ENCODE measurements at regions not wholly inside any gene's neighbourhood (a gene's known extent, or its start where the extent isn't known, plus 50 kb on each side); places are given as distances from the start of the nearest gene placed in this dataset.
"Not testable (repeated sequence)": the region's sequence is repeated elsewhere in the genome, so short reads cannot be mapped to it uniquely, and the experiment has no call there.

DNA sequence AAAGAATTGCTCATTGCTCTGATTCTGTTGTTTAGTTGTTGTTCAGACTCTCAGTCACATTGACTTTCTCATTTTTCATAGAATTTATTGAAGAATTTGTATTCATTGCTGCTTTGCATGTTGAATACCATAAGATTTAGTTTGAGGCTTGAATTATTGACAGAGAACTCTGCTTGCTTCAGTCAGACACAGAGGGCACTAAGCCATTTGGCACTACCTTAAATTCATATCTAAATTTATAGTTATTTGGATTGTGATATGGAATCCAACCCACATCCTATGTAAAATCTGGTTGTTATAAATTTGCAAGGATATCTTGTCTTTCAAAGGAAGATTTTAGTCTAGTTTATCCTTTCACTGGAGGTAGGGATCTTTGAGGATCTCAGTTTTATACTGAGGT, 1748.6 kb downstream of the BRINP3 start:
- DNase-seq (ENCODE audit: low spot score), result no peak
- TF ChIP-seq CTCF (IDR thresholded peaks at IDR 0.05; ENCODE audit: extremely low read depth, missing control alignments), result no peak

- DNase-seq (ENCODE audit: low spot score), result no peak
- no peak for TF ChIP-seq CTCF (IDR thresholded peaks at IDR 0.05; ENCODE audit: extremely low read depth, missing control alignments)
These were observed 1742.1 kb downstream of the BRINP3 start for GRCh38 chr1:188735567-188735966.

DNA sequence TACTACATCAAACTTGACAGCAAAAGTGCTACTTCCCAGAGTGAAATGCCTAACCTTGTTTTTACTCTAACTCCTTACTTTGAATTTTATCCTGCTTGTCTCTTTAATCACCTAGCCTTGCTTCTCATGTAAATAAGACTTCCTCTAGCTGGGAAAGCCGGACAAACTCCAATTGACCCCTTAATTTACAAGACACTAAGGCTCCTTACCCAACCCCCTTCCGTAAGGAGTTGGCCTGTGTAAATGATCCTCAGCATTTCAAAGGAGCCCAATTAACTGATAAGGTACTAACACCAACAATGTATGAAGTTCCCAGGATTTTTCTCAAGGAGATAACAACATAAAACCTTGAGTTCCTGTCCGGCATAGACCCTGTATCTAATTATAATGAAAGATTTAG, 1728.4 kb downstream of the BRINP3 start:
- DNase-seq (ENCODE audit: low spot score), result not testable (repeated sequence)

- not testable (repeated sequence) for DNase-seq (ENCODE audit: low spot score)
These were observed 1725.6 kb downstream of the BRINP3 start for GRCh38 chr1:188752027-188752426.

- not testable (repeated sequence) for DNase-seq (ENCODE audit: low spot score)
These were observed 1719.9 kb downstream of the BRINP3 start for GRCh38 chr1:188757747-188758146.

DNA sequence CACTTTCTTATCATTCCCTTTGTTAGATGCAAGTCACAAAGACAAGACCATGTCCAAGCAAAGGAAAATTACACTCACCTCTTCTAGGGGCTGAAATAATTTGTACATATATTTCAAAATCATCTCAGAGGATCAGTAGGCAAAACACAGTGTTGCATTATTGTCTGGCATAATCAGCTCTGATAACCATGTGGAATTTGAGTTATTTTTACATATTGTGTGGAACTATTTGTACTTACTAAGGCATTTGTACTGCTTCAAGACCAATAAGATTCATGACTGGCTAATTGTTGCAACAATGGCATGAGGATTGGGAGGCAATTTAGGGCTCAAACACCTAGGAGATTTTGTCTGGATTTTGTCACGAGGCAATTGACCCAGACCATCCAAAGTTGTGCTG, 1716.4 kb downstream of the BRINP3 start:
- TF ChIP-seq CTCF (IDR thresholded peaks at IDR 0.05; ENCODE audit: extremely low read depth, missing control alignments), result no peak
- DNase-seq (ENCODE audit: low spot score), result no peak

DNA sequence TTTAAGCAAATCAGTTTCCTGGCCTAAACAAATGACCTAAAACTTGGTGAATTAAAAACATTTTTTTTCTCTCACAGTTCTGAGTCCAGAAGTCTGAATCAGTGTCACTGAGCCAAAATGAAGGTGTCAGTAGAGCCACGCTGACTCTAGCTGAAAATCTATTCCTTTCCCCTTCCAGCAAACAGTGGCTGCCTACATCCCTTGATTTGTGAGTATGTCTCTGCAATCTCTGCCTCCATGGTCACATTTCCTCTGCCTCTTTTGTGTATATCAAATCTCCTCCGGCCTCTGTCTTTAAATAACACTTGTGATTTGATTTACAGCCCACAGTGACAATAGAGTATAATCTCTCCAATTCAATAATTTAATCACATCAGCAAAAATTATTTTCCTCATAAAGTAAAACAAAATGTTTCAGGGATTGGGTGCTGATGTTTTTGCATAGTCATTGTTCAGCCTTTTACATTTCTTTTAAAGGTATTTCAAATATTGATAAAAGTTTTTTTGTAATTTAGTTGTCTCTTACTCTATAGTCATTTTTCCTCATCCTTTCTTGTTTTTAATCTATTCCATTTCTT, 1715.4 kb downstream of the BRINP3 start:
- no peak for DNase-seq (ENCODE audit: low spot score)
- no peak for TF ChIP-seq CTCF (IDR thresholded peaks at IDR 0.05; ENCODE audit: extremely low read depth, missing control alignments)

DNA sequence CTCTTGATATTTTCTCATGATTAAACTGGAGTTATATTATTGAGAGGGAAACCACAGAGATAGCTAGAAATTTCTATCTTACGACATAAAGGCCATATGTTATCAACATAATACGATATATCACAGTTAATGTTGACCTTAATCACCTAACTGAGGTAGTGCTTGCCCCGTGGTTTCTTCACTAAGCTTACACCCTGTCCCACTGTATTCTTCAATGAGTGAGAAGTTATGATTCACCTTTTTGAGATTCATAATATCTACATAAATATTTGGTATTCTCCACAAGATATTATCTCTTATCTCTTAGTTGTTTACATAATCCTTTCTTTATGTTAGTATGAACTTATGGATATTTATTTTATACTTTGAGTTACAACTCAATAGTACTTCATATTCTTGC, 1714.1 kb downstream of the BRINP3 start:
- no peak for DNase-seq (ENCODE audit: low spot score)
- TF ChIP-seq CTCF (IDR thresholded peaks at IDR 0.05; ENCODE audit: extremely low read depth, missing control alignments), result no peak

DNA sequence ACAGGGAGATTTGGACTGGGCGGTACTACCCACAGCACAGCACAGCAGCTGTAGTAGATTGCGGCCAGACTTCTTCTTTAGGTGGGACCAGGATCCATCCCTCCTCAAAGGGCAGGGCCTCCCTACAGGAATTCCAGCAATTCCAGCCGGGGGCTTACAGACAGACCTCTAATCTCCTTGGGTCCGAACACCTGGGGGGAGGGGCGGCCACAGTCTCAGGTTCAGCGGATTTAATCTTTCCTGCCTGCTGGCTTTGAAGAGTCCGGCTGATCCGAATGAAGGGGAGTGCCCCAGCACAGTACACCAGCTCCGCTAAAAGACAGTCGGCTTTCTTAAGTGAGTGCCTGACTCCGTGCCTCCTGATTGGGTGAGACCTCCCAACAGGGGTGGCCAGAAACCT, 1708.5 kb downstream of the BRINP3 start:
- DNase-seq (ENCODE audit: low spot score), result no peak
- TF ChIP-seq CTCF (IDR thresholded peaks at IDR 0.05; ENCODE audit: extremely low read depth, missing control alignments), result no peak
